ENCODE measurements at regions not wholly inside any gene's neighbourhood (a gene's known extent, or its start where the extent isn't known, plus 50 kb on each side); places are given as distances from the start of the nearest gene placed in this dataset.

DNA sequence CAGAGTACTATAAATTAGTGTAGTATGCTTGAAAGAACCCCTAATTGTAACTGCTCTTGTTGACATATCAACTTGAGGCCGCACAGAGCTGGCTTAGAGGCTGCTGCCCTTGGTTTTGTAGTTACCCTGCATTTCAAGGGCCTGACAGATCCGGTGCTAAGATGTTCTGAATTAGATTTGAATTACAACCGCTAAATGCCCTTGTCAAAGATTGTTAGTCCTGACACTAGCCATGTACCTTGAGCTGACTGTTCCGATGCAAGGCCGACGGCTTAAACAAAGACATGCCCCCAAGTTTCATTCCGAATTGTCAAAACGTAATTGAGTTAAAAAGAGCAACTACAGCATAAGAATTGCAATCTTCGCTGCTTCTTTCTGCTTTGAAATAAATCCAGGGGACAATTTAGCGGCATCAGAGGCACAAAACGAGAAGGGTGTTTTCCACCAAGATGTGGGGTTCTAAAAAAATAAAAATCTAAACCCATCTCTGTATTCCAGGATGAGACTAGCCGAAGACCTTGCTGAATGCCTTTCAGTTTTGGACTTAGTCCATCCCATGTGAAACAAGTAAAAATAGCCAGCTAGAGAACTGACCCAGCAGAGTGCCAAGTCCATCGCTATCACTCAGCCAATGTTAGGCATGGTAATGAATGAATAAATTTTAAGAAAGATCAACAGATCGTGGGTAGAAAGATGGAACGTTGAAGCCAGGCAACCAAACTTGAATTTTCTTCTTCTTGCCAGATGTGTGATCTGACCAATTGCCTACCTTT is 148.7 kb downstream of the DICER1 start:
- TF ChIP-seq CTCF (IDR thresholded peaks at IDR 0.05) = no peak
- TF ChIP-seq POLR2A (IDR thresholded peaks at IDR 0.05) = no peak
- TF ChIP-seq EP300 (IDR thresholded peaks at IDR 0.05) = peak in 1 of 4 donors; percentile 43
- peak; percentile 67 to 88 (median 79) for TF ChIP-seq POLR2AphosphoS5 (IDR thresholded peaks at IDR 0.05)
